K562 (cell line): ENCODE measurements at regions not wholly inside any gene's neighbourhood (a gene's known extent, or its start where the extent isn't known, plus 50 kb on each side); places are given as distances from the start of the nearest gene placed in this dataset.

ENCODE experiments used
- ATAC-seq: fragments of 200-7000 bp; cut with Tn5 transposase; 3 replicates; pipeline ENCODE4 v1.9.1; 2020; ENCODE audit warnings: moderate library complexity
- BruUV-seq: library from RNA; stranded (reverse); fragments of 400-500 nt; replicated peaks from 2 replicates; lab custom pipeline; 2021; lab: Mats Ljungman, UMichigan
- CTCF ChIA-PET: fragments of 300-600 bp; formaldehyde crosslinking; extraction: SDS; loops from one replicate; lab custom pipeline; 2021; ENCODE audit warnings: low intra/inter-chr PET ratio; lab: Yijun Ruan, JAX
- POLR2A ChIA-PET: fragments of 300-600, 350-650 bp; sonication (Branson Sonifier 250); formaldehyde crosslinking; extraction: SDS; loops from one replicate; lab custom pipeline; 2021; ENCODE audit warnings: antibody characterized with exemption, inconsistent platforms; lab: Yijun Ruan, JAX
- DNase-seq, 4 experiments: peaks; one replicate each; pipeline versions ENCODE4 v3.0.0 to v3.0.0-alpha.2; 2011 to 2018; ENCODE audit warnings: low spot score in 3 of 4, mixed read lengths in 3 of 4; ENCODE audit errors: extremely low read depth in 1 of 4
- FAIRE-seq: peaks from 2 replicates; lab custom pipeline; 2011; peaks lifted over from hg19 to GRCh38; lab: Jason Lieb, UNC
- H2AFZ ChIP-seq: 2 replicates; pipeline ENCODE4 v1.6.0; 2011; ENCODE audit warnings: low read depth, low read length, control low read depth, inconsistent platforms
- H3K27ac ChIP-seq: fragments of 200-600 bp; 3 replicates; pipeline ENCODE4 v1.8.0; 2011; ENCODE audit warnings: low read depth, mild to moderate bottlenecking, control low read depth, inconsistent platforms, low read length, moderate library complexity, mixed read lengths; ENCODE audit errors: extremely low read depth
- H3K27me3 ChIP-seq, 2 experiments: fragments of 300-600 bp in 1 of 2; 2 replicates in 1 of 2; 3 replicates in 1 of 2; pipeline versions ENCODE4 v1.6.0 to v1.8.0; 2011; ENCODE audit warnings: inconsistent platforms in 2 of 2, low read length in 2 of 2, mild to moderate bottlenecking in 1 of 2, mixed read lengths in 1 of 2, moderate library complexity in 1 of 2; ENCODE audit not compliant: control insufficient read depth in 2 of 2, insufficient read depth in 2 of 2
- H3K36me3 ChIP-seq: fragments of 300-600 bp; 3 replicates; pipeline ENCODE4 v1.8.0; 2011; ENCODE audit warnings: mild to moderate bottlenecking, low read length, inconsistent platforms; ENCODE audit not compliant: control insufficient read depth, insufficient read depth
- H3K4me1 ChIP-seq, 2 experiments: fragments of 200-600 bp in 1 of 2; replicated peaks in 1 of 2; 2 replicates in 1 of 2; 3 replicates in 1 of 2; pipeline versions ENCODE4 v1.5.1 to v1.8.0; 2011; ENCODE audit warnings: inconsistent platforms in 2 of 2, low read length in 2 of 2, mild to moderate bottlenecking in 1 of 2, mixed read lengths in 1 of 2, moderate library complexity in 1 of 2; ENCODE audit not compliant: control insufficient read depth in 2 of 2, insufficient read depth in 2 of 2
- H3K4me2 ChIP-seq: 2 replicates; pipeline ENCODE4 v1.6.1; 2011; ENCODE audit warnings: low read length, control low read depth, inconsistent platforms, mixed read lengths; ENCODE audit not compliant: insufficient read depth
- H3K4me3 ChIP-seq: fragments of 200-600 bp; sonication (generic), shearing (Covaris generic); 2 replicates; pipeline ENCODE4 v1.5.1; 2016; ENCODE audit warnings: control low read depth, inconsistent platforms
- H3K79me2 ChIP-seq: fragments of 200-600 bp; 3 replicates; pipeline ENCODE4 v1.8.0; 2011; ENCODE audit warnings: low read length, inconsistent platforms; ENCODE audit not compliant: control insufficient read depth, insufficient read depth
- H3K9ac ChIP-seq, 2 experiments: 2 replicates each; pipeline versions ENCODE4 v1.6.0 to v1.6.1; 2011; ENCODE audit warnings: low read depth in 2 of 2, low read length in 2 of 2, control low read depth in 1 of 2, inconsistent platforms in 1 of 2, mild to moderate bottlenecking in 1 of 2, mixed read lengths in 1 of 2; ENCODE audit not compliant: insufficient read depth in 1 of 2
- H3K9me1 ChIP-seq: one replicate; pipeline ENCODE4 v1.6.0; 2011; ENCODE audit warnings: inconsistent platforms, mild to moderate bottlenecking, low read length, moderate library complexity; ENCODE audit not compliant: control insufficient read depth, insufficient read depth
- H3K9me3 ChIP-seq: replicated peaks from 2 replicates; pipeline ENCODE4 v1.5.1; 2011; ENCODE audit warnings: low read depth, low read length, inconsistent platforms; ENCODE audit not compliant: control insufficient read depth, insufficient read depth
- H4K20me1 ChIP-seq: replicated peaks from 2 replicates; pipeline ENCODE4 v1.6.1; 2011; ENCODE audit warnings: low read length, inconsistent platforms, mixed read lengths; ENCODE audit not compliant: control insufficient read depth, insufficient read depth
- EHMT2 ChIP-seq: fragments of 450-650 bp; IDR thresholded peaks from 2 replicates; pipeline ENCODE4 v1.6.1; 2018; ENCODE audit warnings: antibody characterized with exemption
- MIER1 ChIP-seq: fragments of 450-650 bp; IDR thresholded peaks from 2 replicates; pipeline ENCODE4 v1.6.1; 2016; ENCODE audit warnings: antibody characterized with exemption, mild to moderate bottlenecking, low read depth
- REST ChIP-seq, 2 experiments: fragments of 450-650 bp; formaldehyde crosslinking in 1 of 2; IDR thresholded peaks; 2 replicates each; pipeline versions ENCODE4 v1.4.0 to v1.6.1; 2014 to 2020; ENCODE audit warnings: mild to moderate bottlenecking in 2 of 2, borderline replicate concordance in 1 of 2, low read depth in 1 of 2
- ZNF77 ChIP-seq: fragments of 250-450 bp; sonication (Bioruptor Pico); IDR thresholded peaks from 2 replicates; pipeline ENCODE4 v1.5.0; 2020
- WGBS: fragments of 100-300 bp; shearing (Covaris generic); methylation state at CpG from one replicate; pipeline ENCODE4 v1.1.6; 2016; ENCODE audit warnings: low coverage, mixed read lengths; ENCODE audit not compliant: insufficient coverage; ENCODE audit errors: missing lambda C conversion rate; 5-methylcytosine and 5-hydroxymethylcytosine counted together
- in situ Hi-C: fragments of 300-500 bp; cut with MboI; formaldehyde crosslinking; loops from 4 replicates; pipeline ENCODE4 v1.15.0; 2018; ENCODE audit warnings: inconsistent platforms, mixed read lengths
- intact Hi-C: fragments of 100-400 bp; cut with micrococcal nuclease; formaldehyde crosslinking; loops from 2 replicates; pipeline ENCODE4 v1.14.2; 2022

GRCh38 chr21:35491114-35491513 lies 442.0 kb upstream of the RUNX1 start:
- H3K27ac ChIP-seq, result no peak overlapping the region
- no peak; the same call in 2 of the 3 replicates for ATAC-seq
- H3K79me2 ChIP-seq, result no peaks in the 10 kb centered on the region
- no peaks in the 10 kb centered on the region for H4K20me1 ChIP-seq
- H3K27me3 ChIP-seq, result no peaks in the 10 kb centered on the region
- POLR2A ChIA-PET, result no interaction called here
- no peak for DNase-seq
- BruUV-seq, result no TSS peak
- no peak overlapping the region for H2AFZ ChIP-seq
- H3K9me1 ChIP-seq, result no peaks in the 10 kb centered on the region
- in situ Hi-C loops, result no loop called here
- intact Hi-C loops, result no loop called here
- H3K9me3 ChIP-seq, result no peaks in the 10 kb centered on the region
- FAIRE-seq, result no peak
- no peak overlapping the region for H3K9ac ChIP-seq
- CTCF ChIA-PET, result no interaction called here
- no peak overlapping the region for H3K4me2 ChIP-seq
- no peak overlapping the region for H3K4me3 ChIP-seq
- peak; percentile 96 for TF ChIP-seq REST (IDR thresholded peaks at IDR 0.05; ENCODE audit: borderline replicate concordance)
- peak; percentile 84 for TF ChIP-seq REST (CRISPR knock-in tag; IDR thresholded peaks at IDR 0.05; ENCODE audit: low read depth)
- TF ChIP-seq ZNF77 (CRISPR knock-in tag), result no peak
- peak; percentile 89 for TF ChIP-seq EHMT2
- TF ChIP-seq MIER1, result peak; percentile 73; the same call in 1 of the 2 replicates
- no peaks in the 10 kb centered on the region for H3K36me3 ChIP-seq
- 53% methylated on average over 1 of the region's 1 CpG for WGBS
- H3K4me1 ChIP-seq, result 0 out of 5 replicates have a peak, but pooled peaks cover 0 to 4% of the 10 kb centered on the region in 2 experiments
